IPS-15b (cell line): ENCODE measurements at regions not wholly inside any gene's neighbourhood (a gene's known extent, or its start where the extent isn't known, plus 50 kb on each side); places are given as distances from the start of the nearest gene placed in this dataset.

Source experiments
- H3K27me3 ChIP-seq: one replicate; pipeline ENCODE4 v1.6.1; 2013; ENCODE audit warnings: low read length; ENCODE audit not compliant: control insufficient read depth, insufficient read depth
- H3K36me3 ChIP-seq: one replicate; pipeline ENCODE4 v1.6.1; 2013; ENCODE audit warnings: low read length; ENCODE audit not compliant: control insufficient read depth, insufficient read depth
- H3K4me1 ChIP-seq: one replicate; pipeline ENCODE4 v1.6.1; 2013; ENCODE audit warnings: mild to moderate bottlenecking, low read length; ENCODE audit not compliant: control insufficient read depth, insufficient read depth
- H3K4me3 ChIP-seq: one replicate; pipeline ENCODE4 v1.5.1; 2013; ENCODE audit warnings: low read depth, low read length
- H3K9ac ChIP-seq: one replicate; pipeline ENCODE4 v1.6.1; 2013; ENCODE audit warnings: low read depth, mild to moderate bottlenecking, low read length
- H3K9me3 ChIP-seq: one replicate; pipeline ENCODE4 v1.6.1; 2013; ENCODE audit warnings: mild to moderate bottlenecking, low read length; ENCODE audit not compliant: control insufficient read depth, insufficient read depth

GRCh38 chr1:29668551-29669157 lies 432.3 kb downstream of the PTPRU start:
- no peaks in the 10 kb centered on the region for H3K9me3 ChIP-seq
- no peak overlapping the region for H3K4me3 ChIP-seq
- peaks cover 9% of the 10 kb centered on the region for H3K4me1 ChIP-seq
- H3K36me3 ChIP-seq = no peaks in the 10 kb centered on the region
- H3K9ac ChIP-seq = no peak overlapping the region
- H3K27me3 ChIP-seq = no peaks in the 10 kb centered on the region

DNA sequence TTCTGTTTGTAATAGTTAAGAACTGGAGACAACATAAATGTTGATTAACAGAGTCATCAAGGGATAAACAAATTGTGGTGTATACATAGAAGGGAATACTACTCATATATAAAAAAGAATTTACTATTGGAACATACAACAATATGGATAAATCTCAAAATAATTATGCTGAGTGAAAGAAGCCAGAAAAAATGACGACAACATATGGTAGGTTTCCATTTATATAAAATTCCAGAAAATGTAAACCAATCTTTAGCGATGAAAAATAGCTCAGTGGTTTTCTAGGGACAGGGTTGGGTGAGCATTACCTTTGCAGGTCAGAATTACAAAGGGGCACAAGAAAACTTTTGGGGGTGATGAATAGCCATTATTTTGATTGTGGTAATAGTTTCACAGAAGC lies 431.6 kb downstream of the PTPRU start:
- Histone ChIP-seq H3K9me3 (no peaks in the 10 kb centered on the region), H3K4me3 (no peak overlapping the region)

GRCh38 chr1:29664711-29665110 lies 428.4 kb downstream of the PTPRU start:
- H3K9ac ChIP-seq = no peak overlapping the region
- no peaks in the 10 kb centered on the region for H3K9me3 ChIP-seq
- H3K36me3 ChIP-seq = no peaks in the 10 kb centered on the region
- no peaks in the 10 kb centered on the region for H3K27me3 ChIP-seq
- H3K4me3 ChIP-seq = no peak overlapping the region
- H3K4me1 ChIP-seq = peaks cover 9% of the 10 kb centered on the region

More for the DNA sequence above, 431.6 kb downstream of the PTPRU start:
- Histone ChIP-seq H3K27me3 (no peaks in the 10 kb centered on the region), H3K36me3 (no peaks in the 10 kb centered on the region), H3K9ac (no peak overlapping the region), H3K4me1 (peaks cover 9% of the 10 kb centered on the region)

DNA sequence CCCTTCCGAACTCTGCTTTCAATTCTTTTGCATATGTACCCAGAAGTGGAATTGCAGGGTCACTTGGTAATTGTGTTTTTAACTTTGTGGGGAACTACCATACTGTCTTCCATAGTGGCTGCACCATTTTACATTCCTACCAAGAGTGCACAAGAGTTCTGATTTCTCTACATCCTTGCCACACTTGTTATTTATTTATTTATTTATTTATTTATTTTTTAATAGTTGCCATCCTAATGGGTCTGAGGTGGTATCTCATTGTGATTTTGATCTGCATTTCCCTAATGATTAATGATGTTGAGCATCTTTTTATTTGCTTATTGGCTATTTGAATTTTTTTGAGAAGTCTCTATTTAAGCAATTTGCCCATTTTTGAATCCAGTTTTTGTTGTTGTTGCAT lies 422.4 kb downstream of the PTPRU start:
- Histone ChIP-seq H3K9ac (no peak overlapping the region), H3K36me3 (no peaks in the 10 kb centered on the region), H3K4me1 (peaks cover 3% of the 10 kb centered on the region), H3K4me3 (no peak overlapping the region), H3K9me3 (no peaks in the 10 kb centered on the region), H3K27me3 (no peaks in the 10 kb centered on the region)

DNA sequence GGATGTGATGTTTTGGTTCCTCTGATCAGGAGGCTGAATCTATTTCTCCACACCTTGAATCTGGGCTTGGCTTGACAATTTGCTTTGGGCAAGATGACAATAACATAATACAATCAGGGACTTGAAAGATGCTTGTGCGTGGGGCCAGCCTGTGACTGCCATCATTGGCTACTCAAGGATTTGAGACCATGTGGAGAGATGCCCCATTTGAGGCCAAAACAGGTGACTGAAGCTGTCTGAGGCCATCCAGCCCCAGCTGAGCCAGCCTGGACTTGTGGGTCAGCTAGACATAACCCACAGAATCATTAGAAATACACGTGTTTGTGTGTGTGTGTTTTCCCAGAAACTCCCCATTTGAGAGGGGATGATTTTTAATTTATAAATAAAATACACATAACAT lies 421.5 kb downstream of the PTPRU start:
- Histone ChIP-seq H3K9me3 (no peaks in the 10 kb centered on the region), H3K27me3 (no peaks in the 10 kb centered on the region), H3K9ac (no peak overlapping the region), H3K4me1 (peaks cover 3% of the 10 kb centered on the region), H3K4me3 (no peak overlapping the region), H3K36me3 (no peaks in the 10 kb centered on the region)

DNA sequence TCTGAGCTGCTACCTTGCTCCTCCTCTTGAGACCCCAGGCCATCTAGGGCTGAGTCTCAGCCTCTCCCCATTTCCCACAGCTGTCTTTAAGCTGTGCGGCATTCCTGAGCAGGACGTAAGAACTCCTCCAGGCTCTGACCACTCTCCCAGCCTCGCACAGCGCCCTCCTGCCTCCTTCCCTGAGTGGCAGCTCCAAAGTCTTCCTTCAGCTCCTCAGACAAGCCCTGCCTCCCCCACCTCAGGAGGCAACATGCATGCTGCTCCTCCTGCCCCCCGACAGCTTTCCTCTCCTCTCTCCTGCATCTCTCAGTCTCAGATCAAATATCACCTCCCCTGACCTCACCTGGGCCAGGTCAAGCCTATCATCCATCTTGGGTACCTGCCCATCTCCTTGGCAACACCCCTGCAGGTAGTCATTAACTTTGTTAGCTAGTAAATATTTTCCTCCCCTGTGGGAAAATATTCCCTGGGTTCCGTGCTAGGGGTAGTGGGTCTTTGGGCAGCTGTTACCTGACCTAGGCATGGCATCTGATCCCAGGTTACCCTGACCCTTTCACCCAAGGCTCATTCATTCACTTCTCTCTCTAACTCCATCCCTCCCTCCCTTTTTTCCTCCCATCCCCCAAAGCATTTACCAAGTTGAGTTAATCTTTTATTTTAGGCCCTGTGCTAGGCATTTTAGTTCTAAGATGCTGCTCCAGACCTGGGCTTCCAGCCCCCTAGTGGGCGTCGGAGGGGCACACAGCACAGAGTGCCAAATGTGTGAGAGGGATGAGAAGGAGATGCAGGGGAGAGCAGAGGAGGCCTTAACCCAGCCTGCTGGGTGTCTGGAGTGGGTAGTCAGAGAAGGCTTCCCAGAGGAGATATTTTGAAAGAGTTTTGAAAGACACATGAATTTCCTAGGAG lies 419.9 kb downstream of the PTPRU start:
- Histone ChIP-seq H3K9ac (no peak overlapping the region), H3K36me3 (no peaks in the 10 kb centered on the region), H3K4me1 (peaks cover 3% of the 10 kb centered on the region), H3K4me3 (no peak overlapping the region), H3K9me3 (no peaks in the 10 kb centered on the region), H3K27me3 (no peaks in the 10 kb centered on the region)

DNA sequence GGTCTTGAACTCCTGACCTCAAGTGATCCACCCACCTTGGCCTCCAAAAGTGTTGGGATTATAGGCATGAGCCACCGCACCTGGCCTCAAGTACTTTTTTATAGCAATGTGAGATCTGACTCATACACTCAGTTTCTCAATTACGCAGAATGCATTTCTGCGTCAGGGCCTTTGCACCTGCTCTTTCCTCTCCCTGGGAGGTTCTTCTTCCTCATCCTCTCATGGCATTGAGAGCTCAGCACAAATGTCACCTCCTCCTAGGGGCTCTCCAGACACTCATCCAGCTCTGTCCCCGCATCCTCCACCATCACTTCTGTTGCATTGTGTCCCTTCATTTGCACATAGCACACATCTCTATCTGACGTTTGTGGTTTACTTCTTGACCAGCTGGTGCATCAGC lies 418.8 kb downstream of the PTPRU start:
- H3K9ac ChIP-seq = no peak overlapping the region
- H3K27me3 ChIP-seq = no peaks in the 10 kb centered on the region
- no peak overlapping the region for H3K4me3 ChIP-seq

GRCh38 chr1:29653886-29654450 lies 417.6 kb downstream of the PTPRU start:
- Histone ChIP-seq H3K27me3 (no peaks in the 10 kb centered on the region), H3K4me1 (peaks cover 3% of the 10 kb centered on the region), H3K9me3 (no peaks in the 10 kb centered on the region), H3K9ac (no peak overlapping the region), H3K4me3 (no peak overlapping the region), H3K36me3 (no peaks in the 10 kb centered on the region)

More for the DNA sequence above, 418.8 kb downstream of the PTPRU start:
- no peaks in the 10 kb centered on the region for H3K36me3 ChIP-seq
- peaks cover 3% of the 10 kb centered on the region for H3K4me1 ChIP-seq
- no peaks in the 10 kb centered on the region for H3K9me3 ChIP-seq

- no peak overlapping the region for H3K4me3 ChIP-seq
- H3K9ac ChIP-seq = no peak overlapping the region
- no peaks in the 10 kb centered on the region for H3K36me3 ChIP-seq
- no peaks in the 10 kb centered on the region for H3K27me3 ChIP-seq
- H3K9me3 ChIP-seq = no peaks in the 10 kb centered on the region
- peaks cover 3% of the 10 kb centered on the region for H3K4me1 ChIP-seq
Measured at GRCh38 chr1:29653034-29653810, 416.9 kb downstream of the PTPRU start.

DNA sequence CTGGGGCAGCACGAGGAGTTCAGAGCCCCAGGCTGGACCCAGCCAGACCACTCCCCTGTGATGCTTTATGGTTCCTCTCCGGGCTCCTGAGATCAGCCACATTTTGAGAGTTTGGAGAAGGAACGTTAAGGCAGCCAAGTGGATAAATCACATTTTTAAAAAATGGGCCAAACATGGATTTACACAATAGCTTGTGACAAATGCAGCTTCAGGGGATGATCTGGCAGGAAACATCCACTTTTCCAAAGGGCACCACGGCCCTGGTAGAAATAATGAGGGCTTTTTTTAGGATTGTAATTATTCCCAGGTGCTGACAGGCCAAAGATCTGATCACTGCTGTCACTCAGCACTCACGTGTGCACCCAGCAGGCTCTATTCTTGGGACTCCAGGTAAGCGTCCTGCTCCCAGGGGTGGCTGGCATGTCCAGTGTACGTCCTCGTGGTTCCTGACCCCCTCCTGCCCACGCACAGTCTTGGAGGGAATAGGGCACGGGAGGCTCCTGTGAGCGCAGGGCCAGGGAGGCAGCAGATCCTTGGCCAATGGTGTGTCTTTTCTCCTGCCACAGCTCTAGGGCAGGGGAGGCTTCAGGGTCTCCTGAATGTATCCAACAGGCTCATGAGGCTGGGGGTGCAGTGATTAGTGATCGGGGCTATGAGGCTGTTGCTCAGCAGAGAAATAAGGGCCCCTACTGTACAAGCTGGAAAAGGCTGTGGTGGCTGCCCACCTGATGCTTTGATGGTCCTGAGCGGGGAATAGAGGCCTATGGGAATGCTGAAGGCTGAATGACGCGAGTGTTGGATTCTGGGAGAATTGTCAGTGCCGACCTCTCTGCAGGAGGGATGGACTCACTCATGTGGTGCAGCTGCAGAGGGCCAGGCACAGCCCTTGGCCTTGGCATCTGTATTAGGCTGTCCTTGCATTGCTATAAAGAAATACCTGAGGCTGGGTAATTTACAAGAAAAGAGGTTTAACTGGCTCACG lies 415.7 kb downstream of the PTPRU start:
- Histone ChIP-seq H3K4me3 (no peak overlapping the region), H3K27me3 (no peaks in the 10 kb centered on the region), H3K9ac (no peak overlapping the region), H3K4me1 (peaks cover 3% of the 10 kb centered on the region), H3K9me3 (no peaks in the 10 kb centered on the region), H3K36me3 (no peaks in the 10 kb centered on the region)
